GM12878 (cell line): ENCODE measurements at regions not wholly inside any gene's neighbourhood (a gene's known extent, or its start where the extent isn't known, plus 50 kb on each side); places are given as distances from the start of the nearest gene placed in this dataset.

Source experiments
- ATAC-seq: fragments of 200-7000 bp; cut with Tn5 transposase; 3 replicates; pipeline ENCODE4 v1.9.1; 2020; ENCODE audit warnings: mild to moderate bottlenecking, moderate library complexity
- BruUV-seq: library from RNA; stranded (reverse); fragments of 400-500 nt; replicated peaks from 2 replicates; lab custom pipeline; 2021; lab: Mats Ljungman, UMichigan
- CTCF ChIA-PET: fragments of 300-600 bp; sonication (Branson Sonifier 250); formaldehyde crosslinking; extraction: SDS; loops from one replicate; lab custom pipeline; 2021; ENCODE audit warnings: inconsistent platforms; lab: Yijun Ruan, JAX
- POLR2A ChIA-PET: fragments of 350-600 bp; formaldehyde crosslinking; extraction: SDS; loops from one replicate; lab custom pipeline; 2021; ENCODE audit warnings: inconsistent platforms; lab: Charles Lee
- RAD21 ChIA-PET: fragments of 300-600 bp; sonication (Branson Sonifier 250); formaldehyde crosslinking; loops from one replicate; lab custom pipeline; 2023; ENCODE audit warnings: antibody characterized with exemption; ENCODE audit not compliant: unreplicated experiment; lab: Charles Lee
- SMC1A ChIA-PET: fragments of 300-600 bp; sonication (Branson Sonifier 250); formaldehyde crosslinking; loops from one replicate; lab custom pipeline; 2023; ENCODE audit not compliant: unreplicated experiment, uncharacterized antibody; lab: Charles Lee
- DNase-seq: peaks from one replicate; pipeline ENCODE4 v3.0.0-alpha.2; 2011; ENCODE audit warnings: low read depth, low spot score
- FAIRE-seq: peaks from 3 replicates; lab custom pipeline; 2011; peaks lifted over from hg19 to GRCh38; lab: Jason Lieb, UNC
- H2AFZ ChIP-seq: 2 replicates; pipeline ENCODE4 v1.6.0; 2011; ENCODE audit warnings: low read depth, low read length, control low read depth; ENCODE audit not compliant: control insufficient read depth
- H3K27ac ChIP-seq: 2 replicates; pipeline ENCODE4 v1.5.1; 2011; ENCODE audit warnings: control low read depth; ENCODE audit not compliant: control insufficient read depth, insufficient read depth
- H3K27me3 ChIP-seq, 2 experiments: replicated peaks in 1 of 2; 2 replicates each; pipeline versions ENCODE4 v1.6.0 to v1.6.1; 2011; ENCODE audit warnings: low read length in 1 of 2; ENCODE audit not compliant: control insufficient read depth in 2 of 2, insufficient read depth in 2 of 2
- H3K36me3 ChIP-seq, 2 experiments: 2 replicates each; pipeline ENCODE4 v1.5.1; 2011; ENCODE audit warnings: low read length in 1 of 2; ENCODE audit not compliant: control insufficient read depth in 2 of 2, insufficient read depth in 2 of 2
- H3K4me1 ChIP-seq: 2 replicates; pipeline ENCODE4 v1.6.1; 2011; ENCODE audit warnings: mild to moderate bottlenecking, low read length, moderate library complexity, mixed read lengths; ENCODE audit not compliant: control insufficient read depth, insufficient read depth
- H3K4me2 ChIP-seq: 2 replicates; pipeline ENCODE4 v1.6.0; 2011; ENCODE audit warnings: control low read depth; ENCODE audit not compliant: control insufficient read depth, insufficient read depth
- H3K4me3 ChIP-seq: fragments of 200-600 bp; sonication (generic); 2 replicates; pipeline ENCODE4 v1.5.1; 2016
- H3K79me2 ChIP-seq: 2 replicates; pipeline ENCODE4 v1.6.0; 2011; ENCODE audit warnings: low read length; ENCODE audit not compliant: control insufficient read depth, insufficient read depth
- H3K9ac ChIP-seq: 2 replicates; pipeline ENCODE4 v1.8.0; 2011; ENCODE audit warnings: low read length, control low read depth, mixed read lengths; ENCODE audit not compliant: control insufficient read depth, insufficient read depth
- H3K9me3 ChIP-seq: replicated peaks from 3 replicates; pipeline ENCODE4 v1.5.1; 2011; ENCODE audit warnings: mild to moderate bottlenecking, low read length; ENCODE audit not compliant: control insufficient read depth, insufficient read depth
- H4K20me1 ChIP-seq: 2 replicates; pipeline ENCODE4 v1.6.0; 2011; ENCODE audit not compliant: control insufficient read depth, insufficient read depth
- CREM ChIP-seq: IDR thresholded peaks from 2 replicates; pipeline ENCODE4 v1.6.1; 2014; ENCODE audit warnings: antibody characterized with exemption, low read depth
- DPF2 ChIP-seq: fragments of 450-650 bp; IDR thresholded peaks from 2 replicates; pipeline ENCODE4 v1.6.1; 2017; ENCODE audit warnings: mild to moderate bottlenecking
- KDM1A ChIP-seq: fragments of 200-600 bp; sonication (generic); IDR thresholded peaks from 2 replicates; pipeline ENCODE4 v1.6.1; 2016; ENCODE audit warnings: borderline replicate concordance
- MTA2 ChIP-seq: fragments of 450-650 bp; IDR thresholded peaks from 2 replicates; pipeline ENCODE4 v1.6.1; 2016; ENCODE audit warnings: low read depth, mild to moderate bottlenecking, moderate library complexity
- SMARCA5 ChIP-seq: fragments of 450-650 bp; IDR thresholded peaks from 2 replicates; pipeline ENCODE4 v1.6.1; 2017; ENCODE audit warnings: mild to moderate bottlenecking
- STAT1 ChIP-seq: fragments of 450-650 bp; conservative IDR thresholded peaks from 2 replicates; pipeline ENCODE4 v1.6.1; 2014; ENCODE audit warnings: antibody characterized with exemption, mild to moderate bottlenecking
- TBL1XR1 ChIP-seq: IDR thresholded peaks from 2 replicates; pipeline ENCODE4 v1.6.1; 2012; ENCODE audit warnings: low read depth, low read length, improper control_type of control experiment
- ZNF217 ChIP-seq: fragments of 450-650 bp; IDR thresholded peaks from 2 replicates; pipeline ENCODE4 v1.6.1; 2017; ENCODE audit warnings: antibody characterized with exemption, mild to moderate bottlenecking
- ZSCAN29 ChIP-seq: fragments of 450-650 bp; IDR thresholded peaks from 2 replicates; pipeline ENCODE4 v1.6.1; 2017; ENCODE audit warnings: mild to moderate bottlenecking, moderate library complexity
- WGBS: methylation state at CpG from one replicate; pipeline ENCODE4 v1.1.6; 2016; ENCODE audit warnings: low lambda C conversion rate; ENCODE audit not compliant: insufficient replicate concordance, insufficient coverage; ENCODE audit errors: missing lambda C conversion rate; 5-methylcytosine and 5-hydroxymethylcytosine counted together
- in situ Hi-C: fragments of 300-500 bp; cut with MboI; formaldehyde crosslinking; loops from 9 replicates; pipeline ENCODE4 v1.14.3; 2018; ENCODE audit warnings: mixed read lengths
- intact Hi-C: fragments of 100-400 bp; cut with micrococcal nuclease; formaldehyde crosslinking; loops from one replicate; pipeline ENCODE4 v1.14.2; 2022; ENCODE audit not compliant: unreplicated experiment
- TF ChIP-seq, protein P1 (sequence below): fragments of 450-650 bp; IDR thresholded peaks from 2 replicates; pipeline ENCODE4 v1.6.1; 2017; ENCODE audit warnings: low read depth, mild to moderate bottlenecking, moderate library complexity
- TF ChIP-seq, protein P2 (sequence below): fragments of 450-650 bp; IDR thresholded peaks from 2 replicates; pipeline ENCODE4 v1.6.1; 2017; ENCODE audit warnings: antibody characterized with exemption, mild to moderate bottlenecking, moderate library complexity
- TF ChIP-seq, protein P3 (sequence below): fragments of 450-650 bp; IDR thresholded peaks from 2 replicates; pipeline ENCODE4 v1.6.1; 2016; ENCODE audit warnings: mild to moderate bottlenecking, moderate library complexity, borderline replicate concordance
- TF ChIP-seq, protein P4 (sequence below): fragments of 450-650 bp; IDR thresholded peaks from 2 replicates; pipeline ENCODE4 v1.6.1; 2017; ENCODE audit warnings: mild to moderate bottlenecking, moderate library complexity

DNA sequence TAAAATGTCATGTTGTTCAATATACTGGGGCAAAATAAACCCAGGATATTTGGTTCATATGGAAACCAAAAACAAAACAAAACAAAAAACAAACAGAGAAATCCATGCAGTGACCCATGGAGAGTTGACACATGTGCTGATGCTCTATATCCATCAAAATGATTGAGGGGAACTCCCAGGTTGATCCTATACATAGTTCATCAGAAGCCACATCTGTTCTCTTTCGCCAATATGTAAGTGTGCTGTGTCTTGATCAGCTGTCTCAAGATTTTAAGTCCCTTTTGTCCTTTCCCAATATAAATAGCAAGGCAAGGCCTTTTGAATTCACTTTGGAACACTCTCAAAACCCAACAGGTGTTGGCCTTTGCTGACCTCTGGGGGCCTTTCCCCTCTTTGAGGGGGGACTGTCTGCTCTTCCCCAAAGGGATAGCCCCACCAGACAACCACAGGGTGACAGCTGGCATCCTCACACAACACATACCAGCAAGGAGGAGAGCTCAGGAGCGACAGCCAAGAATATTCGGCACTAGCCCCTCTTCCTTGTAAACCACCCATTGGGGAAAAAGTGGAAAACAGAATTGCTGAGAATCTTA is 209.4 kb upstream of the CD96 start:
- Histone ChIP-seq H3K36me3 (no peaks in the 10 kb centered on the region), H3K4me2 (no peak overlapping the region), H3K4me3 (no peak overlapping the region), H3K79me2 (no peaks in the 10 kb centered on the region), H3K27me3 (no peaks in the 10 kb centered on the region), H3K9ac (no peak overlapping the region), H2AFZ (no peak overlapping the region), H3K27ac (no peak overlapping the region), H3K4me1 (no peaks in the 10 kb centered on the region), H3K9me3 (no peaks in the 10 kb centered on the region), H4K20me1 (no peaks in the 10 kb centered on the region)
- intact Hi-C loops, result no loop called here
- WGBS, result 0% methylated on average over 3 of the region's 3 CpGs
- ChIA-PET SMC1A (interaction anchor here (0.7 kb wide), 1 partner anchor 29 kb away, joined by 3 read pairs; no protein-coding TSS in a partner anchor), CTCF (no interaction called here), RAD21 (no interaction called here), POLR2A (no interaction called here)
- DNase-seq (no peak), ATAC-seq (no peak), FAIRE-seq (no peak)
- in situ Hi-C loops, result no loop called here
- BruUV-seq, result no TSS peak
- no peak for TF ChIP-seq CREM
- no peak for TF ChIP-seq STAT1
- TF ChIP-seq MTA2, result no peak
- no peak for TF ChIP-seq DPF2
- TF ChIP-seq, protein P1, sequence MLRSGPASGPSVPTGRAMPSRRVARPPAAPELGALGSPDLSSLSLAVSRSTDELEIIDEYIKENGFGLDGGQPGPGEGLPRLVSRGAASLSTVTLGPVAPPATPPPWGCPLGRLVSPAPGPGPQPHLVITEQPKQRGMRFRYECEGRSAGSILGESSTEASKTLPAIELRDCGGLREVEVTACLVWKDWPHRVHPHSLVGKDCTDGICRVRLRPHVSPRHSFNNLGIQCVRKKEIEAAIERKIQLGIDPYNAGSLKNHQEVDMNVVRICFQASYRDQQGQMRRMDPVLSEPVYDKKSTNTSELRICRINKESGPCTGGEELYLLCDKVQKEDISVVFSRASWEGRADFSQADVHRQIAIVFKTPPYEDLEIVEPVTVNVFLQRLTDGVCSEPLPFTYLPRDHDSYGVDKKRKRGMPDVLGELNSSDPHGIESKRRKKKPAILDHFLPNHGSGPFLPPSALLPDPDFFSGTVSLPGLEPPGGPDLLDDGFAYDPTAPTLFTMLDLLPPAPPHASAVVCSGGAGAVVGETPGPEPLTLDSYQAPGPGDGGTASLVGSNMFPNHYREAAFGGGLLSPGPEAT, result no peak
- TF ChIP-seq TBL1XR1, result no peak
- TF ChIP-seq, protein P2, sequence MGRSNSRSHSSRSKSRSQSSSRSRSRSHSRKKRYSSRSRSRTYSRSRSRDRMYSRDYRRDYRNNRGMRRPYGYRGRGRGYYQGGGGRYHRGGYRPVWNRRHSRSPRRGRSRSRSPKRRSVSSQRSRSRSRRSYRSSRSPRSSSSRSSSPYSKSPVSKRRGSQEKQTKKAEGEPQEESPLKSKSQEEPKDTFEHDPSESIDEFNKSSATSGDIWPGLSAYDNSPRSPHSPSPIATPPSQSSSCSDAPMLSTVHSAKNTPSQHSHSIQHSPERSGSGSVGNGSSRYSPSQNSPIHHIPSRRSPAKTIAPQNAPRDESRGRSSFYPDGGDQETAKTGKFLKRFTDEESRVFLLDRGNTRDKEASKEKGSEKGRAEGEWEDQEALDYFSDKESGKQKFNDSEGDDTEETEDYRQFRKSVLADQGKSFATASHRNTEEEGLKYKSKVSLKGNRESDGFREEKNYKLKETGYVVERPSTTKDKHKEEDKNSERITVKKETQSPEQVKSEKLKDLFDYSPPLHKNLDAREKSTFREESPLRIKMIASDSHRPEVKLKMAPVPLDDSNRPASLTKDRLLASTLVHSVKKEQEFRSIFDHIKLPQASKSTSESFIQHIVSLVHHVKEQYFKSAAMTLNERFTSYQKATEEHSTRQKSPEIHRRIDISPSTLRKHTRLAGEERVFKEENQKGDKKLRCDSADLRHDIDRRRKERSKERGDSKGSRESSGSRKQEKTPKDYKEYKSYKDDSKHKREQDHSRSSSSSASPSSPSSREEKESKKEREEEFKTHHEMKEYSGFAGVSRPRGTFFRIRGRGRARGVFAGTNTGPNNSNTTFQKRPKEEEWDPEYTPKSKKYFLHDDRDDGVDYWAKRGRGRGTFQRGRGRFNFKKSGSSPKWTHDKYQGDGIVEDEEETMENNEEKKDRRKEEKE, result no peak
- TF ChIP-seq KDM1A, result no peak
- TF ChIP-seq ZSCAN29, result no peak
- TF ChIP-seq, protein P3, sequence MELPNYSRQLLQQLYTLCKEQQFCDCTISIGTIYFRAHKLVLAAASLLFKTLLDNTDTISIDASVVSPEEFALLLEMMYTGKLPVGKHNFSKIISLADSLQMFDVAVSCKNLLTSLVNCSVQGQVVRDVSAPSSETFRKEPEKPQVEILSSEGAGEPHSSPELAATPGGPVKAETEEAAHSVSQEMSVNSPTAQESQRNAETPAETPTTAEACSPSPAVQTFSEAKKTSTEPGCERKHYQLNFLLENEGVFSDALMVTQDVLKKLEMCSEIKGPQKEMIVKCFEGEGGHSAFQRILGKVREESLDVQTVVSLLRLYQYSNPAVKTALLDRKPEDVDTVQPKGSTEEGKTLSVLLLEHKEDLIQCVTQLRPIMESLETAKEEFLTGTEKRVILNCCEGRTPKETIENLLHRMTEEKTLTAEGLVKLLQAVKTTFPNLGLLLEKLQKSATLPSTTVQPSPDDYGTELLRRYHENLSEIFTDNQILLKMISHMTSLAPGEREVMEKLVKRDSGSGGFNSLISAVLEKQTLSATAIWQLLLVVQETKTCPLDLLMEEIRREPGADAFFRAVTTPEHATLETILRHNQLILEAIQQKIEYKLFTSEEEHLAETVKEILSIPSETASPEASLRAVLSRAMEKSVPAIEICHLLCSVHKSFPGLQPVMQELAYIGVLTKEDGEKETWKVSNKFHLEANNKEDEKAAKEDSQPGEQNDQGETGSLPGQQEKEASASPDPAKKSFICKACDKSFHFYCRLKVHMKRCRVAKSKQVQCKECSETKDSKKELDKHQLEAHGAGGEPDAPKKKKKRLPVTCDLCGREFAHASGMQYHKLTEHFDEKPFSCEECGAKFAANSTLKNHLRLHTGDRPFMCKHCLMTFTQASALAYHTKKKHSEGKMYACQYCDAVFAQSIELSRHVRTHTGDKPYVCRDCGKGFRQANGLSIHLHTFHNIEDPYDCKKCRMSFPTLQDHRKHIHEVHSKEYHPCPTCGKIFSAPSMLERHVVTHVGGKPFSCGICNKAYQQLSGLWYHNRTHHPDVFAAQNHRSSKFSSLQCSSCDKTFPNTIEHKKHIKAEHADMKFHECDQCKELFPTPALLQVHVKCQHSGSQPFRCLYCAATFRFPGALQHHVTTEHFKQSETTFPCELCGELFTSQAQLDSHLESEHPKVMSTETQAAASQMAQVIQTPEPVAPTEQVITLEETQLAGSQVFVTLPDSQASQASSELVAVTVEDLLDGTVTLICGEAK, result no peak
- TF ChIP-seq, protein P4, sequence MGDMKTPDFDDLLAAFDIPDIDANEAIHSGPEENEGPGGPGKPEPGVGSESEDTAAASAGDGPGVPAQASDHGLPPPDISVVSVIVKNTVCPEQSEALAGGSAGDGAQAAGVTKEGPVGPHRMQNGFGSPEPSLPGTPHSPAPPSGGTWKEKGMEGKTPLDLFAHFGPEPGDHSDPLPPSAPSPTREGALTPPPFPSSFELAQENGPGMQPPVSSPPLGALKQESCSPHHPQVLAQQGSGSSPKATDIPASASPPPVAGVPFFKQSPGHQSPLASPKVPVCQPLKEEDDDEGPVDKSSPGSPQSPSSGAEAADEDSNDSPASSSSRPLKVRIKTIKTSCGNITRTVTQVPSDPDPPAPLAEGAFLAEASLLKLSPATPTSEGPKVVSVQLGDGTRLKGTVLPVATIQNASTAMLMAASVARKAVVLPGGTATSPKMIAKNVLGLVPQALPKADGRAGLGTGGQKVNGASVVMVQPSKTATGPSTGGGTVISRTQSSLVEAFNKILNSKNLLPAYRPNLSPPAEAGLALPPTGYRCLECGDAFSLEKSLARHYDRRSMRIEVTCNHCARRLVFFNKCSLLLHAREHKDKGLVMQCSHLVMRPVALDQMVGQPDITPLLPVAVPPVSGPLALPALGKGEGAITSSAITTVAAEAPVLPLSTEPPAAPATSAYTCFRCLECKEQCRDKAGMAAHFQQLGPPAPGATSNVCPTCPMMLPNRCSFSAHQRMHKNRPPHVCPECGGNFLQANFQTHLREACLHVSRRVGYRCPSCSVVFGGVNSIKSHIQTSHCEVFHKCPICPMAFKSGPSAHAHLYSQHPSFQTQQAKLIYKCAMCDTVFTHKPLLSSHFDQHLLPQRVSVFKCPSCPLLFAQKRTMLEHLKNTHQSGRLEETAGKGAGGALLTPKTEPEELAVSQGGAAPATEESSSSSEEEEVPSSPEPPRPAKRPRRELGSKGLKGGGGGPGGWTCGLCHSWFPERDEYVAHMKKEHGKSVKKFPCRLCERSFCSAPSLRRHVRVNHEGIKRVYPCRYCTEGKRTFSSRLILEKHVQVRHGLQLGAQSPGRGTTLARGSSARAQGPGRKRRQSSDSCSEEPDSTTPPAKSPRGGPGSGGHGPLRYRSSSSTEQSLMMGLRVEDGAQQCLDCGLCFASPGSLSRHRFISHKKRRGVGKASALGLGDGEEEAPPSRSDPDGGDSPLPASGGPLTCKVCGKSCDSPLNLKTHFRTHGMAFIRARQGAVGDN, result no peak
- no peak for TF ChIP-seq ZNF217
- no peak for TF ChIP-seq SMARCA5
